SK-N-SH treated with all-trans-retinoic acid at 6 μM for 48 hours (cell line): ENCODE measurements at regions not wholly inside any gene's neighbourhood (a gene's known extent, or its start where the extent isn't known, plus 50 kb on each side); places are given as distances from the start of the nearest gene placed in this dataset.

Experiments
- ATAC-seq: fragments of 200-7000 bp; cut with Tn5 transposase; 3 replicates; pipeline ENCODE4 v1.9.1; 2020; ENCODE audit warnings: mild to moderate bottlenecking, moderate library complexity
- ARNTL ChIP-seq: fragments of 450-650 bp; formaldehyde crosslinking; IDR thresholded peaks from 2 replicates; pipeline ENCODE4 v1.5.0; 2020; ENCODE audit warnings: low read depth, mild to moderate bottlenecking, moderate library complexity, borderline replicate concordance
- BACH2 ChIP-seq: fragments of 250-450 bp; sonication (Bioruptor Pico); IDR thresholded peaks from 2 replicates; pipeline ENCODE4 v1.9.0; 2021; ENCODE audit warnings: mild to moderate bottlenecking, borderline replicate concordance
- CSDC2 ChIP-seq: fragments of 250-450 bp; sonication (Bioruptor Pico); IDR thresholded peaks from 2 replicates; pipeline ENCODE4 v1.5.0; 2020; ENCODE audit warnings: mild to moderate bottlenecking, moderate library complexity
- CSRNP3 ChIP-seq: fragments of 250-450 bp; sonication (Bioruptor Pico); IDR thresholded peaks from 2 replicates; pipeline ENCODE4 v1.5.1; 2021; ENCODE audit warnings: mild to moderate bottlenecking, moderate library complexity
- GLIS3 ChIP-seq: fragments of 250-450 bp; sonication (Bioruptor Pico); IDR thresholded peaks from 2 replicates; pipeline ENCODE4 v1.5.0; 2020; ENCODE audit warnings: mild to moderate bottlenecking, moderate library complexity
- ISL1 ChIP-seq: fragments of 250-450 bp; sonication (Bioruptor Pico); IDR thresholded peaks from 2 replicates; pipeline ENCODE4 v2.1.2; 2022; ENCODE audit warnings: mild to moderate bottlenecking, moderate library complexity
- OSR1 ChIP-seq: fragments of 250-450 bp; sonication (Bioruptor Pico); IDR thresholded peaks from 2 replicates; pipeline ENCODE4 v1.8.0; 2022; ENCODE audit warnings: moderate library complexity, mild to moderate bottlenecking, inconsistent platforms
- PATZ1 ChIP-seq: fragments of 250-450 bp; sonication (Bioruptor Pico); IDR thresholded peaks from 2 replicates; pipeline ENCODE4 v1.8.0; 2020; ENCODE audit warnings: mild to moderate bottlenecking, moderate library complexity, borderline replicate concordance
- POU6F1 ChIP-seq: fragments of 250-450 bp; sonication (Bioruptor Pico); IDR thresholded peaks from 2 replicates; pipeline ENCODE4 v1.8.0; 2021; ENCODE audit warnings: low read depth, mild to moderate bottlenecking, moderate library complexity, borderline replicate concordance
- PPARA ChIP-seq: fragments of 250-450 bp; sonication (Bioruptor Pico); IDR thresholded peaks from 2 replicates; pipeline ENCODE4 v1.5.0; 2020; ENCODE audit warnings: mild to moderate bottlenecking, borderline replicate concordance
- RARB ChIP-seq: fragments of 250-450 bp; sonication (Bioruptor Pico); IDR thresholded peaks from 2 replicates; pipeline ENCODE4 v1.8.0; 2021; ENCODE audit warnings: mild to moderate bottlenecking, moderate library complexity
- SNAI2 ChIP-seq: fragments of 250-450 bp; sonication (Bioruptor Pico); IDR thresholded peaks from 2 replicates; pipeline ENCODE4 v1.5.0; 2020; ENCODE audit warnings: mild to moderate bottlenecking, moderate library complexity
- TCF4 ChIP-seq: fragments of 250-450 bp; sonication (Bioruptor Pico); IDR thresholded peaks from 2 replicates; pipeline ENCODE4 v1.8.0; 2021; ENCODE audit warnings: mild to moderate bottlenecking, moderate library complexity, borderline replicate concordance
- TOX ChIP-seq: fragments of 250-450 bp; sonication (Bioruptor Pico); IDR thresholded peaks from 2 replicates; pipeline ENCODE4 v1.8.0; 2021; ENCODE audit warnings: mild to moderate bottlenecking, moderate library complexity, borderline replicate concordance
- TSHZ2 ChIP-seq: fragments of 250-450 bp; sonication (Bioruptor Pico); IDR thresholded peaks from 2 replicates; pipeline ENCODE4 v1.5.0; 2020; ENCODE audit warnings: mild to moderate bottlenecking, moderate library complexity
- ZC3H10 ChIP-seq: fragments of 250-450 bp; sonication (Bioruptor Pico); IDR thresholded peaks from 2 replicates; pipeline ENCODE4 v1.5.1; 2021; ENCODE audit warnings: mild to moderate bottlenecking, moderate library complexity
- ZFP3 ChIP-seq: fragments of 250-450 bp; sonication (Bioruptor Pico); IDR thresholded peaks from 2 replicates; pipeline ENCODE4 v1.5.0; 2020; ENCODE audit warnings: mild to moderate bottlenecking, moderate library complexity
- ZFP30 ChIP-seq: fragments of 450-650 bp; formaldehyde crosslinking; IDR thresholded peaks from 2 replicates; pipeline ENCODE4 v1.5.0; 2022; ENCODE audit warnings: mild to moderate bottlenecking, moderate library complexity
- ZNF565 ChIP-seq: fragments of 450-650 bp; formaldehyde crosslinking; conservative IDR thresholded peaks from 2 replicates; pipeline ENCODE4 v1.5.0; 2020; ENCODE audit warnings: low read depth, mild to moderate bottlenecking, moderate library complexity
- ZNF70 ChIP-seq: fragments of 450-650 bp; formaldehyde crosslinking; IDR thresholded peaks from 2 replicates; pipeline ENCODE4 v1.5.0; 2020; ENCODE audit warnings: mild to moderate bottlenecking, moderate library complexity
- ZNF8 ChIP-seq: fragments of 450-650 bp; formaldehyde crosslinking; IDR thresholded peaks from 2 replicates; pipeline ENCODE4 v1.5.0; 2020; ENCODE audit warnings: mild to moderate bottlenecking, moderate library complexity

GRCh38 chr18:38883111-38883510 lies 1317.5 kb upstream of the CELF4 start:
- ATAC-seq: no peak
- TF ChIP-seq BACH2 (CRISPR knock-in tag) (no peak), PATZ1 (CRISPR knock-in tag) (no peak), ZC3H10 (CRISPR knock-in tag) (no peak), OSR1 (CRISPR knock-in tag) (no peak), POU6F1 (CRISPR knock-in tag) (no peak), ZFP30 (CRISPR knock-in tag) (no peak), ZFP3 (no peak), ARNTL (CRISPR knock-in tag) (no peak), TSHZ2 (CRISPR knock-in tag) (no peak)

GRCh38 chr18:38879871-38880270 lies 1314.3 kb upstream of the CELF4 start:
- TF ChIP-seq TSHZ2 (CRISPR knock-in tag) (no peak), GLIS3 (CRISPR knock-in tag) (no peak), TOX (no peak), CSRNP3 (CRISPR knock-in tag) (no peak), ZNF8 (no peak), OSR1 (CRISPR knock-in tag) (no peak), SNAI2 (CRISPR knock-in tag) (no peak), ZFP30 (CRISPR knock-in tag) (no peak), ISL1 (CRISPR knock-in tag) (no peak), ZNF565 (no peak), ZFP3 (no peak), CSDC2 (CRISPR knock-in tag) (no peak), RARB (CRISPR knock-in tag) (no peak), PPARA (no peak)
- no peak for ATAC-seq

GRCh38 chr18:38872342-38872741 lies 1306.7 kb upstream of the CELF4 start:
- ATAC-seq: no peak
- TF ChIP-seq PATZ1 (CRISPR knock-in tag): no peak
- no peak for TF ChIP-seq ZNF70 (CRISPR knock-in tag)
- TF ChIP-seq ARNTL (CRISPR knock-in tag): no peak
- TF ChIP-seq TOX: no peak
- TF ChIP-seq CSDC2 (CRISPR knock-in tag): no peak
- TF ChIP-seq SNAI2 (CRISPR knock-in tag): no peak
- TF ChIP-seq ISL1 (CRISPR knock-in tag): no peak
- TF ChIP-seq ZFP30 (CRISPR knock-in tag): no peak
- no peak for TF ChIP-seq GLIS3 (CRISPR knock-in tag)
- no peak for TF ChIP-seq BACH2 (CRISPR knock-in tag)
- TF ChIP-seq TSHZ2 (CRISPR knock-in tag): no peak
- TF ChIP-seq TCF4 (CRISPR knock-in tag): no peak
- no peak for TF ChIP-seq ZC3H10 (CRISPR knock-in tag)
- TF ChIP-seq RARB (CRISPR knock-in tag): no peak
- TF ChIP-seq PPARA: no peak
- TF ChIP-seq OSR1 (CRISPR knock-in tag): no peak
- TF ChIP-seq ZNF565: no peak
- no peak for TF ChIP-seq ZFP3
